Left cardiac atrium (tissue), 4 donors: ENCODE measurements at regions not wholly inside any gene's neighbourhood (a gene's known extent, or its start where the extent isn't known, plus 50 kb on each side); places are given as distances from the start of the nearest gene placed in this dataset.
"Not testable (repeated sequence)": the region's sequence is repeated elsewhere in the genome, so short reads cannot be mapped to it uniquely, and the experiment has no call there.

Experiments used
- ATAC-seq, 2 donors: fragments of 200-7000 bp; cut with Tn5 transposase; one replicate each; pipeline ENCODE4 v1.9.1; 2020; ENCODE audit warnings: mild to moderate bottlenecking in 2 of 2, moderate library complexity in 2 of 2
- DNase-seq: peaks from one replicate; pipeline ENCODE4 v3.0.0-alpha.2; 2020
- intact Hi-C, 2 donors: fragments of 100-400 bp; cut with DNase I; formaldehyde crosslinking; loops; one replicate each; pipeline versions ENCODE4 v1.14.1 to v1.15.1; 2022 to 2023
- donor health status: DM: no; HTN: yes; CAD: no.
- donor health status: DM: no; HTN: yes; CAD: no; lungs with severe emphysema.
- donor health status: DM: yes; HTN: yes; CAD: no.
- donor health status: Dilated cardiomyopathy.

DNA sequence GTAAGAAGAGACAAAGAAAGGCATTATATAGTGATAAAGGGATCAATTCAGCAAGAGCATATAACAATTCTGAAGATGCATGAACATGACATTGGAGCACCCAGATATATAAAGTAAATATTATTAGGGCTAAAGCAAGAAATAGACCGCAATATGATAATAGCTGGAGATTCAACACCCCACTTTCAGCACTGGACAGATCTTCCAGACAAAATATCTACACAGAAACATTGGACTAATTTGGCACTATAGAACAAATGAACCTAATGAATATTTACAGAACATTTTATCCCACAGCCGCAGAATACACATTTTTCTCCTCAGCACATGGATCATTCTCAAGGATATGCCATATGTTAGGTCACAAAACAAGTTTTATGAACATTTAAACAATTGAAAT lies 633.1 kb downstream of the JRKL start:
- intact Hi-C loops, result no loop called here
- ATAC-seq (no peak), DNase-seq (no peak)

DNA sequence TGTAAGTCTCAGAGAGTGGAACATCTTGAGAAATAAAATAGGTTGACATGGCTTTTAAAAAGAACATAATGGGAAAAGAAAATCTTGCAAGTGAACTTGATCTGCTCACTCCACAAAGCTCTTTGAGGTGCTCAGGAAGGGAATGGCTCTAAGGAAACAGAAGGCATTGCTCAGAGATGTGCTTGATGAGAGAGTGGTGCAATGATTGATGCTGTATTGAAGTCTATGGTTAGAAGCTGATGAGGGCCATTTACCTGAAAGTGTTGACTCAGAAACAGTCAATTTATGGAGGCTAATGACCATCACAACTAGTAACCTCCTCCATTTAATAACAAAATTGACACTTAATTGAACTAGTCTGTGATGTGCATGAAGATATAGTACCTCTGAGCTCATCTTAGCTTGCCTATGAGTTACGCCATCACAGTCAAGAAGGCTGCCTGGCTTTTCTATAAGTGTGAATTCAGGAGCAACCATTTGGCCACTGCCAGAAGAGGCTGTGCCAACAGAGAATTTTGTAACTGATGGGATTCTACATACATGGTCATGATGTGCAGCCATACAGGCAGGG lies 639.1 kb downstream of the JRKL start:
- intact Hi-C loops, result no loop called here
- DNase-seq (no peak), ATAC-seq (no peak)

DNA sequence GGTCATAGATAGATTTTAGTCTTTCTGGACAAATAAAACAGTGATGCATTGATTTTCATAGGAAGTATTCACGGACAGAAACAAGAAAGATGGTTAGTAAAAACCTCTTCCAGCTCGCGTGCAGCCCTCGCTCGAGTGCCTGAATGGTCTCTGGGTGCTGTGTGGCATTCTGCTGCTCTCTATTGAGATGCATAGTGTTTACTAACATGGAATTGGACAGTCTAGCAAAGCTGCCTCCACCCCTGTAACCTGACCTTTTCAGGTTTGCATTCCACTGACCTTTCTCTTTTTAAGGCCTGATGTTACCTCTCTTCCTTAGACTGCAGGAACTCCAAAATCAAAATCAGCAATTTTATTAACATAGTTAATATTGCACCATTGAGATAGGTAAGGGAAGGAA lies 643.4 kb downstream of the JRKL start:
- intact Hi-C loops, result loop anchor here in 1 of 2 donors (10.0 kb wide), 1 partner anchor 58 kb away; no protein-coding TSS in a partner anchor
- DNase-seq, result no peak

DNA sequence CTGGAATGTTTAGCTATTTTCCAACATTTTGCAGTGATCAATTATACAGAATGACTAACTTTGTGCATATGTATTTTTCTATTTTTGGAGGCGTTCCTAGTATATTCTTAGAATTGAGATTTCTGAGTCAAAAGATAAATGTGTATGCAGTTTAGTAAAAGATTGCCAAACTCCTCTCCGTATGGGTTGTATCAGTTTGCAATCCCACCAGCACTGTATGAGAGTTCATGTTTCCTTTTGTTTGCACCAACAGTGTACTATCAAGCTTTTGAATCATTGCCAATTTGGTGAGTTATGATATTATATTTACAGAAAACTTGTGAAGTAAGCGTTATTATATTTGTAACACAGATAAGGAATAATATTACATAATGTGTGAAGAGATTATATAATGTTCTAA lies 658.7 kb downstream of the JRKL start:
- DNase-seq, result no peak
- no peak for ATAC-seq
- intact Hi-C loops, result no loop called here

More for the DNA sequence above, 643.4 kb downstream of the JRKL start:
- no peak for ATAC-seq

DNA sequence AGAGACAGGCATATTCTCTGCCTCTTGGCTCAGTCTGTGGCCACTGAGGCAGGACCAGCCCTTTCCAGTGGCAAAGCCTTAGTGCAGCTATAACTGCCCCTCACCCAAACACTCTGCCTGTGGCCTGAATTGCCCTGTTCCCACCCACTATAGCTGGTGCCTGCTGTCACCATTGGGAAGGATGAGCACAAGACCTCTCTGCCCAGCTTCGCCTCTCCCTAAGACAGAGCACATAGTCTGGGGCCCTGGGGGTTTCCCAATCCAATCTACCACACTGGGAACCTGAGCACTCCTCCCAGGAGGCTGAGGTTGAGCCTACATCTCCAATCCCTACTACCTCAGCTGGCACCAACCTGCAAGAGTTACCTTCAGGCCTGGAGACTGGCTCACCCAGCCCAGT lies 670.4 kb downstream of the JRKL start:
- ATAC-seq, result no peak
- intact Hi-C loops, result no loop called here
- no peak for DNase-seq

DNA sequence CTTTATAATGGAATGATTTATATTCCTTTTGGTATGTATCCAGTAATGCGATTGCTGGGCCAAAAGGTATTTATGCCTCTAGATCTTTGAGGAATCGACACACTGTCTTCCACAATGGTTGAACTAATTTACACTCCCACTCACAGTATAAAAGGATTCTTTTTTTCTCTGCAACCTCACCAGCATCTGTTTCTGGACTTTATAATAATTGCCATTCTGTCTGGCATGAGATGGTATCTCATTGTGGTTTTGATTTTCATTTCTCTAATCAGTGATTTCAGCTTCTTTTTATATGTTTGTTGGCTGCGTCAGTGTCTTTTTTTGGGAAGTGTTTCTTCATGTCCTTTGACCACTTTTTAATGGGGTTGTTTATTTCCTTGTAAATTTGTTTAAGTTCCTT lies 679.3 kb downstream of the JRKL start:
- no peak for ATAC-seq
- intact Hi-C loops, result no loop called here
- no peak for DNase-seq

DNA sequence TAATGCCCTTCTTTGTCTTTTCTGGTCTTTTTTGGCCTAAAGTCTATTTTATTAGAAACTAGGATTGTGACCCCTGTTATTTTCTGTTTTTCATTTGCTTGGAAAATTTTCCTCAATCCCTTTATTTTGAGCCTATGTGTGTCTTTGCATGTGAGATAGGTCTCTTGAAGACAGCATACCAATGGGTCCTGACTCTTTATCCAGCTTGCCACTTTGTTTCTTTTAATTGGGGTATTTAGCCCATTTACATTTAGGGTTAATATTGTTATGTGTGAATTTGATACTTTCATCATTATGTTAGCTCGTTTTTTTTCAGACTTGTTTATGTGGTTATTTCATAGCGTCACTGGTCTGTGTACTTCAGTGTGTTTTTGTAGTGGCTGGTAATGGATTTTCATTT lies 682.6 kb downstream of the JRKL start:
- ATAC-seq (no peak), DNase-seq (no peak)
- intact Hi-C loops, result no loop called here

DNA sequence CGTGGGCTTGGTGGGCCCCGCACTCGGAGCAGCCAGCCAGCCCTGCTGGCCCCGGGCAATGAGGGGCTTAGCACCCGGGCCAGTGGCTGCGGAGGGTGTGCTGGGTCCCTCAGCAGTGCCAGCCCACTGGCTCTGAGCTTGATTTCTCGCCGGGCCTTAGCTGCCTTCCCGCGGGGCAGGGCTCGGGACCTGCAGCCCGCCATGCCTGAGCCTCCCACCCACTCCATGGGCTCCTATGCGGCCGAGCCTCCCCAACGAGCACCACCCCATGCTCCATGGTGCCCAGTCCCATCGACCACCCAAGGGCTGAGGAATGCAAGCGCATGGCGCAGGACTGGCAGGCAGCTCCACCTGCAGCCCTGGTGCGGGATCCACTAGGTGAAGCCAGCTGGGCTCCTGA lies 686.9 kb downstream of the JRKL start:
- ATAC-seq, DNase-seq, intact Hi-C loops: not testable (repeated sequence)

DNA sequence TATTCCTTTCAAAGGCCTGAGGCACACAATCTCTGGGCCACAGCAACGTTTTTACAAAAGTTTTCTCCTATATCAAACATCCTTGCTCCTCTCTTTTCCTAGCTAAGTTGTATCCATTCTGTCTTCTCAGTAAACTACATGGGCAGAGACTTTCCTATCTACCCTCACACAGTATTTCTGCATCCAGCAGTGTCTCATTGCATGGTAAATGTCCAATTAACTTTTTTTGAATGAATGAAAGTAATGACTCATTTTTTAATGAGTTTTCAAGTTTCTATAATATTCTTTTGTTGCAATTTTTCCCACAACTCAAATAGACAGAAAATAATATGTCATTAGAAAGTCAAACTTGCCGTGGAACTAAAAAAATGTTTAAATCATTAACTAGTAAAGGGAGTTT lies 688.6 kb downstream of the JRKL start:
- no peak for ATAC-seq
- DNase-seq, result no peak
- intact Hi-C loops, result no loop called here

DNA sequence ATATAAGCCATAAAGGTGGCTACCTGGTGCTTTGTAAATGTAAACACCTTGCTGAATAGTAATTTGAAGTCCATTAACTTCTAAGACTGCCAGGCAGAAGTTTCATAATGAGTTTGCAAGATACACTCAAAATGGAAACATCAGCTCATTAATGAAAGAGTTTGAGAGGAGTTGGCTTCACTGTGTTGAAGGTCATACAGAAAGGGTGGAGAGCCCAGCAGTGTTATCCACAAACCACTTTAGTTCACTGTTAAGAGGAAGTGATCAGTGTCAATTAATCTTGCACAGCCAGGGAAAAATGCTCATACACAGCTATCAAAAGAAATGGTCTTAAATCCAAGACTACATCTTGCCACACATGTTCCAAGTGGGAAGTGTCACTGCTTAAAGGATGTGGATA lies 689.4 kb downstream of the JRKL start:
- DNase-seq, result no peak
- intact Hi-C loops, result no loop called here

DNA sequence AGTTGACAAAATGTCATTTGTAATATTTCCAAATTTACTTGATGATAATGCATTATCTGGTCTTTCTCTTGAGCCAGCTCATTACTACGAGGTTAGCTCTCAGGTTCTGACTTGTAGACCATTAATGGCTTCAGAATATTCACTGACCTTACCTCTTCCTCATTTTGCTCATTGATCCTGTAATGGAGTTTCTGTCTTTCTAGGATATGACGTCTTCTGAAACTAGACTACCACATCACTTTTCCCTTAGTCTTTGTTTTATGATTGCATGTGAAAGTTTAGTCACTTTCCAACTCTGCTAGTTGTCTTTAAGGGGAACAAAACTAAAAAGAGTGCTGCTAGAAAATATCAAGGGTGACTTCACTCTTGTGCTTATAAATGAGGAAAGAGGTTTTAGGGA lies 697.6 kb downstream of the JRKL start:
- no peak for ATAC-seq
- DNase-seq, result no peak
- intact Hi-C loops, result no loop called here

More for the DNA sequence above, 689.4 kb downstream of the JRKL start:
- no peak for ATAC-seq

DNA sequence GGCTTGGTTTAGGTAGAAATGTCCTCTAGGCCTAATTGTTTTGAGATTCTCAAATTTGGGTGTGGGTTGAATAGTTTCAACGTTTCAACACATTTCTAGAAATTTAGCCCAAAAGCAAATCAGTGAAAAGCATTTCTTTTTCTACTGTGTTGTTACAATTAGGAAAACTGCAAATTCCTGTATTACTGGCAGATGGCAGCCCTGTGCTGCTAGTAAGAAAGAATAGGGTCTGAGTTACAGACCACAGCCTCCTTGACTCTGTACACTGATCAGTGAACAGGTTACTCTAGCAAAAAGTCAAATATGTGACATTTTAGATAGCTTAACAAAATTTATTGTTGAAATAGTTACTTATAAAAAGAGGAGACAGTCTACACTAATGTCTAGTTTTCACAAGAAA lies 703.0 kb downstream of the JRKL start:
- DNase-seq (no peak), ATAC-seq (no peak)
- intact Hi-C loops, result no loop called here

DNA sequence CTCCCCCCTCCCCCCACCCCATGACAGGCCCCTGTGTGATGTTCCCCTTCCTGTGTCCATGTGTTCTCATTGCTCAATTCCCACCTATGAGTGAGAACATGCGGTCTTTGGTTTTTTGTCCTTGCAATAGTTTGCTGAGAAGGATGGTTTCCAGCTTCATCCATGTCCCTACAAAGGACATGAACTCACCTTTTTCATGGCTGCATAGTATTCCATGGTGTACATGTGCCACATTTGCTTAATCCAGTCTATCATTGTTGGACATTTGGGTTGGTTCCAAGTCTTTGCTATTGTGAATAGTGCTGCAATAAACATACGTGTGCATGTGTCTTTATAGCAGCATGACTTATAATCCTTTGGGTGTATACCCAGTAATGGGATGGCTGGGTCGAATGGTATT lies 712.4 kb downstream of the JRKL start:
- DNase-seq, ATAC-seq, intact Hi-C loops: not testable (repeated sequence)

DNA sequence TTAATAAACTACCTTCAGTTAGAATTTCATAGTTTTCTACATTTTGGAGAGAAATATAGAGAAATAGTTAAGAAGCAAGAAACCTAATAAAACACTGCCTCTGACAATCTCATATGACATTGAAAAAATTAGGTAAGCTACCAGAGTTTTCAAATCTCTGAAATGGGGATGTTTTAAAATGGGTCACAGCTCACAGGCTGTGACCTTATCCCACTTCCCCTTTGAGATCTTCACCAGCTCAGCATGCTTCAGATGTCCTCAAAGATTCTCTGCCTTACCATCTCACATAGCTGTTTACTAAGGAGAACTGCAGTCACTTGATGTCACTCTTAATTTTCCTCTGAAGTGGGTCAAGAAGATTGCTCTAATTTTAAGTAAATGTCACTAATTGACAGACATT lies 717.8 kb downstream of the JRKL start:
- ATAC-seq (no peak), DNase-seq (no peak)
- intact Hi-C loops, result no loop called here

DNA sequence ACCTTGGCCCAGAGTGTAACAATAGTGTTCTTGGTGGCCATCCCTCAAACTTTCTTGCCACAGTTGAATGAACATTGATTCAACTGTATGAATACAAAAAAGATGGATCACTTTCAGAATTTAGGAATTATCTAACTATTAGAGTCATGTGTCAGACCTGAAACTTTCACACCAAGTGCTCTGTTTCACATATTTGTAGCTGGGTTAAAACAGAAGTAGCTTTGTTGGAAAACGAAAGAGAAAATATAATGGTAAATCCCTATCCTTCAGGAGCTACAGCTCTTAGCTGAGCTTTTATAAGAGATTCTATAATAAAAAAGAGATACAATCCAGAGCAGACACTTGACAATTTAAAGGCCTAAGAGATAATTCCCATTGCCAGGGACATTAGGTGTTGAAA lies 719.3 kb downstream of the JRKL start:
- ATAC-seq (no peak), DNase-seq (no peak)
- intact Hi-C loops, result no loop called here

DNA sequence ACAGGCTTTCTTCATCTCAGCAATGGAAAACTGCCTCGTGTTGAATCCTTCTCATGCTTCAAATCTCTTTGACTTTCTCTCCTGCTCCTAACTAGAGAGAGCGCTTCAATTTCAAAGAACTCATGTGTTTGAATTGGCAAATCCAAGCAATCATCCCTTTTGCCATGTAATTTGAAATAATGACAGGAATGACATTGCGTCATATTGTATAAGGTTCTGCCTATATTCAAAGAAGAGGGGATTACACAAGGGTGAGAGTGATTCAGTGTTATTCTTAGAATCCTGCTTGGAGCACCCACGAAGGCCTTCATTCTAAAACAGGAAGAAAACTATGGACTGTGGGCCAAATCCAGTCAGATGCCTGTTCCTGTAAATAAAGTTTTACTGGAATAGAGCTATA lies 720.6 kb downstream of the JRKL start:
- intact Hi-C loops, result no loop called here
- DNase-seq (no peak), ATAC-seq (no peak)

DNA sequence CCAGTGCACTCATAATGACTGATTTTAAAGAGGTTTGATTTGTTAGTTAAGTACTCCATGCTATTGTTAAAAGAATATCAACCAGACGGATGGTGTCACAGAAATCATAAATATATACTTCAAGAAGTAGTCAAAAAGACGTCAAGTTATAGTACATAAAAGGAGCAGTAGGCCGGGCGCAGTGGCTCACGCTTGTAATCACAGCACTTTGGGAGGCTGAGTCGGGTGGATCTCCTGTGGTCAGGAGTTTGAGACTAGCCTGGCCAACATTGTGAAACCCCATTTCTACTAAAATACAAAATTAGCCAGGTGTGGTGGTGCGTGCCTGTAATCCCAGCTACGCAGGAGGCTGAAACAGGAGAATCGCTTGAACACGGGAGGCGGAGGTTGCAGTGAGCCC lies 721.7 kb downstream of the JRKL start:
- no peak for DNase-seq
- ATAC-seq, result no peak
- intact Hi-C loops, result no loop called here

DNA sequence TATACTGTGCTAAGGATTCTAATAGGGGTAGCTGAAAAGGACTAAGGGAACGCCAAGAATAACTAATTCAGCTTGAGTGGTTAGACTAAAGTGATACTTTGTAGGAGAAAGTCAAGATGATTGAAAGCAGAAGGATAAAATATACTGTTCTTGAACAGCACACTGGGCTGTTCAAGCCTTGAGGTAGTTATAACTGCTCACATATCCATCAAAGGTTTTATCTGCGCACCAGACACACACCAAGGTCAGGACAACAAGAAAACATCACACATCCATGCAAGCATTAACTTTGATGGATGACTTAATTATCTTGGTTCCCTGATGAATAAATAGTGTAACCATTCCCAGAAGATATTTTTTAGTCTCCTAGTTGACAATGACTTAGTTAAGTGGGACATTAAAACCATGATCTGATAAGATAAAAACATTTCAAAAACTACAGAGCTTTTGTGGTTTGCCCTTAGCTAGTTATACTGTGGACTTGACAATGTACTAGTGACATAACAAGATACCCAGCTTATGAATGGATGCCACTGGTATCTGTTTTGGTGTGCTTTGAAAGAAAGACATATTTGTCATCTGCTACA lies 728.9 kb downstream of the JRKL start:
- no peak for DNase-seq
- ATAC-seq, result no peak
- intact Hi-C loops, result no loop called here

DNA sequence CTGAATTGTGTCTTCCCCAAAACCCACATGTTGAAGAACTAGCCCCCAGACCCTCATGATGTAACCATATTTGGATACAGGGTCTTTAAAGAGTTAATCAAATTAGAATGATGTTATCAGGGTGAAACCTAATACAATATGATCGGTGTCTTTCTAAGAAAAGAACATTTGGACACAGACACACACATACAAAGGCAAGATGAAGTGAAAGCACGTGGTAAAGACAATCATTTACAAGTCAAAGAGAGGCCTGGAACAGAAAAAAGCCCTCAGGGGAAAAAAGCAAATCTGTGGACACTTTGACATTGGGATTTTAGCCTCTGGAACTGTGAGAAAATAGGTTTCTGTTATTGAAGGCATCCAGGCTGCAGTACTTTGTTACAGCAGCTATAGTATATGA lies 733.4 kb downstream of the JRKL start:
- intact Hi-C loops, result no loop called here
- DNase-seq (no peak), ATAC-seq (no peak)

DNA sequence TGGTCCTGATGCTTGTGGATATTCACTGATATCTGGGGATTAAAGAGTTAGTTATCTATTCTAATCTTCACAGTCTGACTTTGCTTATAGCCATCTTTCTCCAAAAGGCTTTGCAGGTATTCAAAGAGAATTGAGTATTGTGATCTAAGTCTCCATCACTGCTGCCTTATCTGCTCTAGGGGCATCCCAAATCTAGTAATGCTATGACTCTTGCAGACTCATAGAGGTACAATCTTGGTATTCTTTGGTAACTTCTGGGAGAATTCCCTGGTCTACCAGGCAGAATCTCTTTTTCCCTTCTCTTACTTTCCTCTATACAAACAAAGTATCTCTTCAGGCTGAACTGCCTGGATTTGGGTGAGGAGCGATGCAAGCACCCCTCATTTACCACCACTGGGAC lies 746.3 kb downstream of the JRKL start:
- ATAC-seq, result no peak

DNA sequence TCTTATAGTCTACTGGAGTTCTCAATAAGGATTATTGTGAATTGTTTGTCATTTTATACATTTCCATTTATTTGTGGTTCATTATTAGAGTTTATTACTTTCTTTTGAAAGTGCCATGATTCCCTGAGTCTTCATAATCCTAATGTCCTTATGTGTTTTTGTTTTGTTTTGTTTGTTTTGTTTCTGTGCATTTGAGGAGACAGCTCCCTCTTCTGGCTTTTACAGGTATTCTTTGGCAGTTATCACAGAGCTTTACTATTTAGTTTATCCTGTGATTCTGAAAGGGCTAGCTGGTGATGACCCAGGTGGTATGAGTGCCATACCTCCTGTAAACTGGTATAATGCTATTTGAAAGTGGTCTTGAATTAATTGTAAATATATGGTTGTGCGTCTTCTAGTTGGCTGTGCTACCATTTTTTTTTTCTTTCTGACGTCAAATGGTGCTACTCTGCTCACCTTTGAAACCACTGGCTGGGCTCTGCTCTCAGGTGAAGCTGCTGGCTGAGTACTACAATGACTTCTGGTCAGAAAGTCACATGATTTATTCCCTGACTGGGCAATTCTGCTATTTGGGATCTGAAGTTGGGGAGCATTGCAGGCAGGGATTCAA lies 751.2 kb downstream of the JRKL start:
- intact Hi-C loops, result loop anchor here in 1 of 2 donors (2.0 to 5.0 kb wide), 2 partner anchors 314 to 676 kb away; no protein-coding TSS in a partner anchor
- no peak for DNase-seq
- no peak for ATAC-seq

More for the DNA sequence above, 746.3 kb downstream of the JRKL start:
- intact Hi-C loops, result no loop called here
- DNase-seq, result no peak
